ENCODE measurements at regions not wholly inside any gene's neighbourhood (a gene's known extent, or its start where the extent isn't known, plus 50 kb on each side); places are given as distances from the start of the nearest gene placed in this dataset.

DNA sequence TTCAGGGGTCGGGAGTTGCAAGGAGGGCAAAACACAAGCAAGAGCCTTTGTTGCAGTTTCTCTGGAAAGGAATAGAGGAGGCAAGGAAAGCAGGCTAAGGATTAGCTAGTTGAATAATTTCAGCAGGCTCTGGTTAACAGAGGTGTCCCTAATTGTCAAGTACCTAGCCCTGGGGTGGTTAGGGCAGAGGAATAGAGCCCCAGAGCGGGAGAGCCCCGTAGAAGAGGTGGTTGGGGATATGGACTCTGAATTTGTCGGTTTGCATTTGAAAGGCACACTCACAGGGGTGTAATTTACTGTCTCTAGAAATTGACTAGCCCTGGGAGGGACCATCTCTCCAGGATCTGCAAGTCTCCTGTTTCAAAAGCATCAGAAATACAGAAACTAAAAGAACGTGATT is 1030.2 kb downstream of the TMEM182 start:
- no peak for TF ChIP-seq EZH2 (IDR thresholded peaks at IDR 0.05)
- no peak for TF ChIP-seq POLR2AphosphoS5 (IDR thresholded peaks at IDR 0.05; ENCODE audit: borderline replicate concordance, low read depth, low read length)
- no peak for TF ChIP-seq FOXP2 (optimal IDR thresholded peaks at IDR 0.05; ENCODE audit: control extremely low read depth, extremely low read length, insufficient read depth)

Measured in SK-N-MC (cell line).